H1 (cell line): ENCODE measurements at regions not wholly inside any gene's neighbourhood (a gene's known extent, or its start where the extent isn't known, plus 50 kb on each side); places are given as distances from the start of the nearest gene placed in this dataset.

Experiments used
- RNF2 ChIP-seq: fragments of 200-900, 300-1000 bp; sonication (generic); IDR thresholded peaks from 2 replicates; pipeline ENCODE4 v1.7.1; 2016; ENCODE audit warnings: borderline replicate concordance, low read depth, mild to moderate bottlenecking, antibody characterized with exemption, low read length; ENCODE audit not compliant: poor library complexity, severe bottlenecking; ENCODE audit errors: missing control alignments
- ZNF274 ChIP-seq: IDR thresholded peaks from 2 replicates; pipeline ENCODE4 v1.7.0; 2012; ENCODE audit warnings: low read length, borderline replicate concordance; ENCODE audit errors: extremely low read depth

DNA sequence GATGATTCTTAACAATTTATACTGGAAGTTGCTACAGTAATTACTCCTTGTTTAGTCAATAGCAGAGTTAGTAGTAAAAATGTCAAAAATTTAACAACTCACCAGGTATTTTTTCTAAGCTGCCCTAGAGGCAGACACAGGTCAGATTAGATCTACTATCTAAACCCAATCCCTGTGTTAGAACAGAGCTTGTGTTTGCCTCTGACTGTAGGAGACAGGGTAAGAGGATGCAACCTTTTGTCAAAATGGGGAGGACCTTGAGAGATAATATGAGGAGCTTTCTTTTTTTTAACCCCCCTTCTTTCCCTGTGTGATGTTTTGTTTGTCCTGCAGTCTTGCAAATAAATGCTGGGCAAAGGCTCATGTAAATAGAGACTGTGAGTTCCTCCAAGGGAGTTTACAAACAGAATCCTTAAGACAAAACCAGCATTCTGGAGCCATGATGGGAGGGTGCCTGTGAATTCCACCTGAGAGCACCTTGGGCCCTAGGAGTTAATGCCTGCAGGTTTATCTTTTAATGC is 353.1 kb downstream of the GATA3 start (continued):
- TF ChIP-seq RNF2 (no peak), ZNF274 (no peak)
